OCI-LY7 (cell line): ENCODE measurements at regions not wholly inside any gene's neighbourhood (a gene's known extent, or its start where the extent isn't known, plus 50 kb on each side); places are given as distances from the start of the nearest gene placed in this dataset.

Experiments used
- BruUV-seq: library from RNA; stranded (reverse); fragments of 400-500 nt; replicated peaks from 2 replicates; lab custom pipeline; 2021; lab: Mats Ljungman, UMichigan
- CTCF ChIA-PET: fragments of 300-600 bp; sonication (Branson Sonifier 250); formaldehyde crosslinking; loops from one replicate; lab custom pipeline; 2022; ENCODE audit warnings: antibody characterized with exemption; ENCODE audit not compliant: unreplicated experiment; lab: Charles Lee
- POLR2A ChIA-PET: fragments of 300-600 bp; sonication (Branson Sonifier 250); formaldehyde crosslinking; loops from one replicate; lab custom pipeline; 2022; ENCODE audit warnings: antibody characterized with exemption; lab: Charles Lee
- DNase-seq: peaks from one replicate; pipeline ENCODE4 v3.0.0-alpha.2; 2015; ENCODE audit warnings: low spot score
- H2AFZ ChIP-seq: fragments of 200-600 bp; sonication (generic), shearing (Covaris generic); 2 replicates; pipeline ENCODE4 v1.6.1; 2014; ENCODE audit warnings: mild to moderate bottlenecking, antibody characterized with exemption, low read length, moderate library complexity
- H3K27ac ChIP-seq: fragments of 200-600 bp; sonication (generic); 2 replicates; pipeline ENCODE4 v1.5.1; 2014; ENCODE audit warnings: mixed run types, low read depth, mild to moderate bottlenecking, moderate library complexity, low read length, inconsistent platforms; ENCODE audit not compliant: poor library complexity, severe bottlenecking
- H3K36me3 ChIP-seq: fragments of 200-600 bp; sonication (generic); 2 replicates; pipeline ENCODE4 v1.6.1; 2014; ENCODE audit warnings: mild to moderate bottlenecking, antibody characterized with exemption, low read length, moderate library complexity, mixed read lengths; ENCODE audit not compliant: insufficient read depth
- H3K4me1 ChIP-seq: fragments of 200-600 bp; sonication (generic); 2 replicates; pipeline ENCODE4 v1.5.1; 2014; ENCODE audit warnings: mild to moderate bottlenecking, low read length; ENCODE audit not compliant: insufficient read depth, poor library complexity, severe bottlenecking
- H3K4me2 ChIP-seq: fragments of 200-600 bp; sonication (generic); 2 replicates; pipeline ENCODE4 v1.6.1; 2014; ENCODE audit warnings: mild to moderate bottlenecking, low read length
- H3K4me3 ChIP-seq: fragments of 200-600 bp; sonication (generic); 2 replicates; pipeline ENCODE4 v1.5.1; 2014; ENCODE audit warnings: mild to moderate bottlenecking, low read depth, low read length; ENCODE audit not compliant: poor library complexity, severe bottlenecking
- H3K79me2 ChIP-seq: fragments of 200-600 bp; sonication (generic); 2 replicates; pipeline ENCODE4 v1.6.1; 2016; ENCODE audit warnings: low read depth, mild to moderate bottlenecking, low read length, moderate library complexity, mixed read lengths; ENCODE audit not compliant: insufficient read depth
- H3K9me2 ChIP-seq: fragments of 200-600 bp; sonication (generic); 2 replicates; pipeline ENCODE4 v1.6.1; 2016; ENCODE audit warnings: mild to moderate bottlenecking, low read length, mixed read lengths; ENCODE audit not compliant: insufficient read depth
- H3K9me3 ChIP-seq: fragments of 200-600 bp; sonication (generic); 2 replicates; pipeline ENCODE4 v1.6.1; 2014; ENCODE audit warnings: mild to moderate bottlenecking, mixed run types, low read length, mixed read lengths
- H4K20me1 ChIP-seq: fragments of 200-600 bp; sonication (generic); 2 replicates; pipeline ENCODE4 v1.6.1; 2014; ENCODE audit warnings: mild to moderate bottlenecking, antibody characterized with exemption, low read length, moderate library complexity, mixed read lengths; ENCODE audit not compliant: insufficient read depth
- EZH2phosphoT487 ChIP-seq: fragments of 200-600 bp; sonication (generic); IDR thresholded peaks from 2 replicates; pipeline ENCODE4 v1.6.1; 2018; ENCODE audit warnings: low read depth, borderline replicate concordance, mild to moderate bottlenecking, mixed run types, antibody characterized with exemption, low read length, moderate library complexity, mixed read lengths
- intact Hi-C: fragments of 100-400 bp; cut with micrococcal nuclease; formaldehyde crosslinking; loops from one replicate; pipeline ENCODE4 v1.10.0; 2022; ENCODE audit not compliant: unreplicated experiment
- TF ChIP-seq, protein P1 (sequence below): fragments of 200-600 bp; sonication (generic); conservative IDR thresholded peaks from 2 replicates; pipeline ENCODE4 v1.5.1; 2014; ENCODE audit warnings: mild to moderate bottlenecking, antibody characterized with exemption, low read length, moderate library complexity, mixed read lengths

DNA sequence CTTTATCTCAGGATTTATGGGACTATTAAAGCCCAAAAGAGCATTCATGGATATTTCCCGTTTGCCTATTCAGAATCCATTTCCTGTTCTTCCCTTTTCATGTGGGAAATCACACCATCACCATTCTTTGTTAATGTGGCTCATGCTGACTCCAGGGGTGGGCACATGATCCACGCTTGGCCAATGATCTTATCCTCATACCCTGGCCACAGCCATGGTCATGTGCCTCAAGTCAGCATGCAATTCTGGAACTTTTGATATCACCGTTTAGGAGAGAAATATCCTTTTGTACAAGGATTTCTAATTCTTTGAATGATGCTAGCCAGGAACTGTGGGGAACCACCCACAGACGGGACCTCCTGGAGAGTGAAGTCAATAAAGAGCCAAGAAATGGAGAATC is 272.2 kb downstream of the PRELID2 start:
- Histone ChIP-seq H3K9me3 (no peaks in the 10 kb centered on the region), H3K4me1 (no peaks in the 10 kb centered on the region), H2AFZ (no peak overlapping the region), H3K4me2 (no peak overlapping the region), H3K4me3 (no peak overlapping the region), H3K36me3 (no peaks in the 10 kb centered on the region), H4K20me1 (no peaks in the 10 kb centered on the region), H3K9me2 (no peaks in the 10 kb centered on the region), H3K79me2 (no peaks in the 10 kb centered on the region), H3K27ac (no peak overlapping the region)
- POLR2A ChIA-PET: no interaction called here
- TF ChIP-seq EZH2phosphoT487: no peak
- TF ChIP-seq, protein P1, sequence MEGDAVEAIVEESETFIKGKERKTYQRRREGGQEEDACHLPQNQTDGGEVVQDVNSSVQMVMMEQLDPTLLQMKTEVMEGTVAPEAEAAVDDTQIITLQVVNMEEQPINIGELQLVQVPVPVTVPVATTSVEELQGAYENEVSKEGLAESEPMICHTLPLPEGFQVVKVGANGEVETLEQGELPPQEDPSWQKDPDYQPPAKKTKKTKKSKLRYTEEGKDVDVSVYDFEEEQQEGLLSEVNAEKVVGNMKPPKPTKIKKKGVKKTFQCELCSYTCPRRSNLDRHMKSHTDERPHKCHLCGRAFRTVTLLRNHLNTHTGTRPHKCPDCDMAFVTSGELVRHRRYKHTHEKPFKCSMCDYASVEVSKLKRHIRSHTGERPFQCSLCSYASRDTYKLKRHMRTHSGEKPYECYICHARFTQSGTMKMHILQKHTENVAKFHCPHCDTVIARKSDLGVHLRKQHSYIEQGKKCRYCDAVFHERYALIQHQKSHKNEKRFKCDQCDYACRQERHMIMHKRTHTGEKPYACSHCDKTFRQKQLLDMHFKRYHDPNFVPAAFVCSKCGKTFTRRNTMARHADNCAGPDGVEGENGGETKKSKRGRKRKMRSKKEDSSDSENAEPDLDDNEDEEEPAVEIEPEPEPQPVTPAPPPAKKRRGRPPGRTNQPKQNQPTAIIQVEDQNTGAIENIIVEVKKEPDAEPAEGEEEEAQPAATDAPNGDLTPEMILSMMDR: no peak
- intact Hi-C loops: no loop called here
- CTCF ChIA-PET: no interaction called here
- DNase-seq: no peak
- no TSS peak for BruUV-seq

DNA sequence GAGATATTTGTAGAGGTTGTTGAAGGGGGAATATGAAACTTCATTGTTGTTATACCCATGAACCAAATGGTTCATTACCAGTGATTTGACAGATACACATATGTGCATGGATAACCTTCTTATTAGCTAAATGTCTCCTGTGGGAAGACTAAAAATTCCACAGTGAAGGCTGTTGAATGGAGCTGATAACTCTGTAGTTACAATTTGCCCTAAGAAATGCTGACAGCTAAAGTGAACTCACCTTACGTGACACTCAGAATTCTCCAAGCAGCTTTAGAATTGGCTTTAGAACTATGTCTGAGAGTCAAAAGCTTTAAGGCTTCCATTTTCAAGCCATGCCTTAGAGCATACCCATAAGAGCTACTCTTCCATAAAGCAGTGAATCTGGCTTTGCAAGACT is 276.9 kb downstream of the PRELID2 start:
- POLR2A ChIA-PET: interaction anchor here (0.6 to 1.0 kb wide), 2 partner anchors 286 to 1090 kb away, joined by 3 read pairs; no protein-coding TSS in a partner anchor
- no TSS peak for BruUV-seq

DNA sequence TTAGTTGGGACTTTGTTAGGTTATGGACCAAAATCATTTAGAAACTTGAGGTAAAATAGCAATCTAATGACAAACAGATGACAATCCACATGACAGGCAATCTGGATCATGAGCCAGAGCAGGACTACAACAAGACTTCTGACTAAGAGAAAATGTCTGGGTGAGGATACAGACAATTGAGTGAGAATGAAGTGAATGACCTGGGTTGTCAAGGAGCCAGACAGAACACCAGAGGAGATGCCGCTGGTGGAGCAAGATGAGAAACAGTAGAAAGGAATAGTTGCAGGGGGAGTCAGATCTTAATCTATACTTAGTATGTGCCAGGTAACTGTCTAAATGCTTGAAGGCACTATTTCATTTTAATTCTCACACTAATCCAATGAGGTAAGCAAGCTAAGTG is 277.8 kb downstream of the PRELID2 start:
- Histone ChIP-seq H3K36me3 (no peaks in the 10 kb centered on the region), H3K79me2 (no peaks in the 10 kb centered on the region), H3K4me2 (no peak overlapping the region), H2AFZ (no peak overlapping the region), H3K9me2 (no peaks in the 10 kb centered on the region), H3K4me1 (no peaks in the 10 kb centered on the region), H3K4me3 (no peak overlapping the region), H4K20me1 (no peaks in the 10 kb centered on the region), H3K9me3 (no peaks in the 10 kb centered on the region), H3K27ac (no peak overlapping the region)
- no TSS peak for BruUV-seq
- intact Hi-C loops: no loop called here
- CTCF ChIA-PET: no interaction called here
- POLR2A ChIA-PET: no interaction called here
- TF ChIP-seq, protein P1: no peak
- no peak for TF ChIP-seq EZH2phosphoT487
- no peak for DNase-seq

More for the DNA sequence above, 276.9 kb downstream of the PRELID2 start:
- intact Hi-C loops: no loop called here
- Histone ChIP-seq H3K9me3 (no peaks in the 10 kb centered on the region), H3K4me1 (no peaks in the 10 kb centered on the region), H3K4me2 (no peak overlapping the region), H3K27ac (no peak overlapping the region), H3K36me3 (no peaks in the 10 kb centered on the region), H3K4me3 (no peak overlapping the region), H2AFZ (no peak overlapping the region), H3K9me2 (no peaks in the 10 kb centered on the region), H3K79me2 (no peaks in the 10 kb centered on the region), H4K20me1 (no peaks in the 10 kb centered on the region)
- DNase-seq: no peak
- TF ChIP-seq, protein P1: no peak
- TF ChIP-seq EZH2phosphoT487: no peak
- CTCF ChIA-PET: no interaction called here
